HepG2 (cell line): ENCODE measurements at regions not wholly inside any gene's neighbourhood (a gene's known extent, or its start where the extent isn't known, plus 50 kb on each side); places are given as distances from the start of the nearest gene placed in this dataset.

ENCODE experiments used
- AHDC1 ChIP-seq: sonication (generic); formaldehyde crosslinking; IDR thresholded peaks from 2 replicates; pipeline ENCODE4 v1.5.1; 2020; ENCODE audit warnings: mild to moderate bottlenecking, missing genetic modification reagents, borderline replicate concordance
- SNAPC4 ChIP-seq: sonication (generic); formaldehyde crosslinking; IDR thresholded peaks from 2 replicates; pipeline ENCODE4 v1.4.0; 2020; ENCODE audit warnings: mild to moderate bottlenecking, missing genetic modification reagents
- U2AF1 ChIP-seq: fragments of 200-400 bp; formaldehyde crosslinking; optimal IDR thresholded peaks from 2 replicates; pipeline ENCODE3; 2017; ENCODE audit warnings: mild to moderate bottlenecking, low read depth, low read length
- ZNF264 ChIP-seq: sonication (generic); formaldehyde crosslinking; IDR thresholded peaks from 2 replicates; pipeline ENCODE4 v1.4.0; 2020; ENCODE audit warnings: missing genetic modification reagents

- TF ChIP-seq AHDC1 (CRISPR knock-in tag) (no peak), ZNF264 (CRISPR knock-in tag) (no peak), SNAPC4 (CRISPR knock-in tag) (no peak), U2AF1 (no peak)
Observed at GRCh38 chr11:127993788-127994187, 593.6 kb downstream of the ETS1 start (continued).
